HepG2 (cell line): ENCODE measurements at regions not wholly inside any gene's neighbourhood (a gene's known extent, or its start where the extent isn't known, plus 50 kb on each side); places are given as distances from the start of the nearest gene placed in this dataset.

Source experiments
- ATAC-seq: fragments of 200-7000 bp; cut with Tn5 transposase; 3 replicates; pipeline ENCODE4 v1.9.1; 2020; ENCODE audit warnings: mild to moderate bottlenecking, moderate library complexity
- BruUV-seq: library from RNA; stranded (reverse); fragments of 400-500 nt; replicated peaks from 2 replicates; lab custom pipeline; 2021; lab: Mats Ljungman, UMichigan
- CTCF ChIA-PET: fragments of 300-600 bp; formaldehyde crosslinking; extraction: SDS; loops from one replicate; lab custom pipeline; 2021; ENCODE audit warnings: low total read pairs, inconsistent platforms, low intra/inter-chr PET ratio; lab: Yijun Ruan, JAX
- POLR2A ChIA-PET: fragments of 350-600 bp; sonication (Branson Sonifier 250); formaldehyde crosslinking; loops from one replicate; lab custom pipeline; 2020; ENCODE audit warnings: antibody characterized with exemption, inconsistent platforms; lab: Yijun Ruan, JAX
- DNase-seq: peaks from one replicate; pipeline ENCODE4 v3.0.0-alpha.2; 2015; ENCODE audit warnings: low spot score
- FAIRE-seq: peaks from 3 replicates; lab custom pipeline; 2011; peaks lifted over from hg19 to GRCh38; lab: Jason Lieb, UNC
- H2AFZ ChIP-seq: one replicate; pipeline ENCODE4 v1.6.1; 2011; ENCODE audit warnings: low read length, inconsistent platforms
- H3K27ac ChIP-seq: fragments of 300-600 bp; 3 replicates; pipeline ENCODE4 v1.8.0; 2011; ENCODE audit warnings: mixed run types, mild to moderate bottlenecking, mixed read lengths, low read length, inconsistent platforms; ENCODE audit not compliant: insufficient read depth; ENCODE audit errors: extremely low read length
- H3K27me3 ChIP-seq, 2 experiments: fragments of 200-600 bp in 1 of 2; 2 replicates in 1 of 2; 3 replicates in 1 of 2; pipeline versions ENCODE4 v1.6.0 to v1.8.0; 2011; ENCODE audit warnings: low read length in 2 of 2, mild to moderate bottlenecking in 2 of 2, moderate library complexity in 2 of 2, inconsistent platforms in 1 of 2; ENCODE audit not compliant: insufficient read depth in 2 of 2, control insufficient read depth in 1 of 2
- H3K36me3 ChIP-seq, 2 experiments: fragments of 200-600 bp in 1 of 2; replicated peaks in 1 of 2; 2 replicates in 1 of 2; 3 replicates in 1 of 2; pipeline versions ENCODE4 v1.5.1 to v1.8.0; 2011; ENCODE audit warnings: low read length in 2 of 2, inconsistent platforms in 1 of 2; ENCODE audit not compliant: insufficient read depth in 2 of 2, control insufficient read depth in 1 of 2
- H3K4me1 ChIP-seq: 2 replicates; pipeline ENCODE4 v1.5.1; 2012; ENCODE audit warnings: low read length, inconsistent platforms; ENCODE audit not compliant: insufficient read depth
- H3K4me2 ChIP-seq: 2 replicates; pipeline ENCODE4 v1.6.0; 2011; ENCODE audit warnings: low read depth, low read length, inconsistent platforms
- H3K4me3 ChIP-seq, 3 experiments: fragments of 200-600 bp in 1 of 3; sonication (generic), shearing (Covaris generic) in 1 of 3; replicated peaks in 1 of 3; 2 replicates each; pipeline ENCODE4 v1.5.1; 2011 to 2016; ENCODE audit warnings: low read length in 3 of 3, inconsistent platforms in 2 of 3, low read depth in 2 of 3, mild to moderate bottlenecking in 2 of 3, control low read depth in 1 of 3, mixed read lengths in 1 of 3; ENCODE audit not compliant: insufficient read depth in 1 of 3
- H3K79me2 ChIP-seq: one replicate; pipeline ENCODE4 v1.6.1; 2011; ENCODE audit warnings: low read length, inconsistent platforms; ENCODE audit not compliant: insufficient read depth
- H3K9ac ChIP-seq: 2 replicates; pipeline ENCODE4 v1.6.0; 2011; ENCODE audit warnings: mild to moderate bottlenecking, low read depth, low read length, inconsistent platforms; ENCODE audit not compliant: insufficient read depth
- H3K9me3 ChIP-seq: 2 replicates; pipeline ENCODE4 v1.5.1; 2012; ENCODE audit warnings: mild to moderate bottlenecking, low read length
- H4K20me1 ChIP-seq: 2 replicates; pipeline ENCODE4 v1.6.0; 2011; ENCODE audit warnings: inconsistent platforms, mild to moderate bottlenecking, low read length, moderate library complexity; ENCODE audit not compliant: insufficient read depth
- FOXA3 ChIP-seq: IDR thresholded peaks from 2 replicates; pipeline ENCODE4 v1.6.1; 2016; ENCODE audit warnings: missing genetic modification reagents, missing compliant biosample characterization
- MAFF ChIP-seq: IDR thresholded peaks from 2 replicates; pipeline ENCODE4 v1.6.1; 2011; ENCODE audit warnings: low read depth, low read length, improper control_type of control experiment
- PRPF4 ChIP-seq: fragments of 200-400 bp; formaldehyde crosslinking; IDR thresholded peaks from 2 replicates; pipeline ENCODE4 v1.6.1; 2016; ENCODE audit warnings: low read length, low read depth; ENCODE audit not compliant: poor library complexity, severe bottlenecking
- SRSF4 ChIP-seq: fragments of 200-400 bp; formaldehyde crosslinking; IDR thresholded peaks from one replicate; pipeline ENCODE4 v1.6.1; 2018; ENCODE audit warnings: mild to moderate bottlenecking, low read depth, low read length, moderate library complexity; ENCODE audit not compliant: poor library complexity, severe bottlenecking
- ZBTB1 ChIP-seq: sonication (generic); formaldehyde crosslinking; IDR thresholded peaks from 2 replicates; pipeline ENCODE4 v1.4.0; 2020; ENCODE audit warnings: missing genetic modification reagents, borderline replicate concordance
- WGBS: methylation state at CpG from one replicate; pipeline ENCODE4 v1.1.6; 2017; ENCODE audit warnings: low lambda C conversion rate; 5-methylcytosine and 5-hydroxymethylcytosine counted together
- in situ Hi-C: cut with HindIII; loops from 2 replicates; pipeline ENCODE4 v1.10.0; 2017; ENCODE audit warnings: low pct_unique_long_range_greater_than_20kb; ENCODE audit not compliant: extremely low pct_ligation_motif_present
- intact Hi-C: fragments of 100-400 bp; cut with micrococcal nuclease; formaldehyde crosslinking; loops from one replicate; pipeline ENCODE4 v1.10.0; 2022; ENCODE audit not compliant: unreplicated experiment
- TF ChIP-seq, protein P1 (sequence below): sonication (generic); formaldehyde crosslinking; IDR thresholded peaks from 2 replicates; pipeline ENCODE4 v1.4.0; 2020; ENCODE audit warnings: mild to moderate bottlenecking, low read depth, missing genetic modification reagents
- TF ChIP-seq, protein P2 (sequence below): sonication (generic); formaldehyde crosslinking; IDR thresholded peaks from 2 replicates; pipeline ENCODE4 v1.4.0; 2020; ENCODE audit warnings: mild to moderate bottlenecking, missing genetic modification reagents, borderline replicate concordance
- TF ChIP-seq, protein P3 (sequence below): sonication (generic); formaldehyde crosslinking; IDR thresholded peaks from 2 replicates; pipeline ENCODE4 v1.4.0; 2020; ENCODE audit warnings: missing genetic modification reagents
- TF ChIP-seq, protein P4 (sequence below): sonication (generic); formaldehyde crosslinking; IDR thresholded peaks from 2 replicates; pipeline ENCODE4 v1.4.0; 2020; ENCODE audit warnings: mild to moderate bottlenecking, missing genetic modification reagents

DNA sequence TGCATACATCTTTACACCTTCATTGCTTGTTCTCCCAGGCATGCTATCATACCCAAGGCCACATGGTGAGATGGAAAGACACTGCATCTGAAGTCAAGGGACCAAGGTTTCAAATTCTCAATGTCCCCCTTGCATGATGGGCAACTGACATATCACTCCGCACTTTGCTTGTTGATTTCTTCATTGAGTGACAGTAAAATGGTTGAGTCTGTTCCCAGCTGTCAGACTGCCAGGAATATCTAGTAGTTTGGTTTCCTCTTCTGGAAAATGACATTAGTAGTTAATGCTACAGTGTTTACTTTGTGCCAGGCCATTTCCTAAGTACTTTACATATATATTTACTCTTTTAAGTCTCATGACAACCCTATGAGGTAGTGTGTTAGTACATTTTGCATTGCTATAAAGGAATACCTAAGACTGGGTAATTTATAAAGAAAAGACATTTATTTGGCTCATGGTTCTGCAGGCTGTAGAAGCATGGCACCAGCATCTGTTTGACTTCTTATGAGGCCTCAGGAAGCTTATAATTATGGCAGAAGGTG, 114.4 kb downstream of the PCSK1 start:
- 91% methylated on average over 1 of the region's 1 CpG for WGBS
- no peak overlapping the region for H2AFZ ChIP-seq
- no peak overlapping the region for H3K4me2 ChIP-seq
- no peak overlapping the region for H3K9ac ChIP-seq
- no peak for ATAC-seq
- H3K4me3 ChIP-seq = no peak overlapping the region
- H4K20me1 ChIP-seq = no peaks in the 10 kb centered on the region
- H3K79me2 ChIP-seq = no peaks in the 10 kb centered on the region
- H3K36me3 ChIP-seq = no peaks in the 10 kb centered on the region
- ChIA-PET CTCF (no interaction called here), POLR2A (no interaction called here)
- peaks cover 36% of the 10 kb centered on the region for H3K4me1 ChIP-seq
- no TSS peak for BruUV-seq
- no peak for FAIRE-seq
- no peaks in the 10 kb centered on the region for H3K27me3 ChIP-seq
- H3K9me3 ChIP-seq = no peaks in the 10 kb centered on the region
- intact Hi-C loops = no loop called here
- in situ Hi-C loops = no loop called here
- H3K27ac ChIP-seq = no peak overlapping the region
- no peak for TF ChIP-seq FOXA3
- TF ChIP-seq, protein P1, sequence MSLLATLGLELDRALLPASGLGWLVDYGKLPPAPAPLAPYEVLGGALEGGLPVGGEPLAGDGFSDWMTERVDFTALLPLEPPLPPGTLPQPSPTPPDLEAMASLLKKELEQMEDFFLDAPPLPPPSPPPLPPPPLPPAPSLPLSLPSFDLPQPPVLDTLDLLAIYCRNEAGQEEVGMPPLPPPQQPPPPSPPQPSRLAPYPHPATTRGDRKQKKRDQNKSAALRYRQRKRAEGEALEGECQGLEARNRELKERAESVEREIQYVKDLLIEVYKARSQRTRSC = no peak
- no peak for DNase-seq

DNA sequence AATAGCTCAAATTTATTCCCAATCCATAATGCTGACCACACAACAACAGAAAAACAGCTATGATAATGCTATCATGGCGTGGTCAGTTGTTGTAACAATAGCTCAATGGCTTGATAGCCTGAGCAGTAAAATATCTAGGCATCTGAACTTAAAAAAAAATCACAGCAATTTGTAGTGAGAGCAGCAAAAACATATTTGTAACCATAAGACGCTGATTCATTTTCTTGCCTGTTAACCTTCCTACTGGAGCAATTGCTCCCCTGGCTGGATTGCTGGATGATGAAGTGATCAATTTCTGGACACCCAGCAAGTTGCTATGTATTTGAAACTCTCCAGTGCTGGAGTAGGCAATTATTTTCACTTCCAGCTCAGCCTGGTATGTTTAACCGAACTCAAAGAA, 115.1 kb downstream of the PCSK1 start:
- Histone ChIP-seq H3K4me3 (no peak overlapping the region), H3K36me3 (no peaks in the 10 kb centered on the region), H4K20me1 (no peaks in the 10 kb centered on the region), H3K79me2 (no peaks in the 10 kb centered on the region), H3K4me2 (no peak overlapping the region), H2AFZ (no peak overlapping the region), H3K4me1 (peaks cover 32% of the 10 kb centered on the region), H3K27me3 (no peaks in the 10 kb centered on the region), H3K9ac (no peak overlapping the region), H3K9me3 (no peaks in the 10 kb centered on the region)
- no TSS peak for BruUV-seq
- DNase-seq (no peak), FAIRE-seq (no peak)
- CTCF ChIA-PET = no interaction called here
- intact Hi-C loops = no loop called here
- POLR2A ChIA-PET = no interaction called here
- TF ChIP-seq MAFF = no peak
- TF ChIP-seq ZBTB1 (CRISPR knock-in tag) = no peak
- TF ChIP-seq, protein P2, sequence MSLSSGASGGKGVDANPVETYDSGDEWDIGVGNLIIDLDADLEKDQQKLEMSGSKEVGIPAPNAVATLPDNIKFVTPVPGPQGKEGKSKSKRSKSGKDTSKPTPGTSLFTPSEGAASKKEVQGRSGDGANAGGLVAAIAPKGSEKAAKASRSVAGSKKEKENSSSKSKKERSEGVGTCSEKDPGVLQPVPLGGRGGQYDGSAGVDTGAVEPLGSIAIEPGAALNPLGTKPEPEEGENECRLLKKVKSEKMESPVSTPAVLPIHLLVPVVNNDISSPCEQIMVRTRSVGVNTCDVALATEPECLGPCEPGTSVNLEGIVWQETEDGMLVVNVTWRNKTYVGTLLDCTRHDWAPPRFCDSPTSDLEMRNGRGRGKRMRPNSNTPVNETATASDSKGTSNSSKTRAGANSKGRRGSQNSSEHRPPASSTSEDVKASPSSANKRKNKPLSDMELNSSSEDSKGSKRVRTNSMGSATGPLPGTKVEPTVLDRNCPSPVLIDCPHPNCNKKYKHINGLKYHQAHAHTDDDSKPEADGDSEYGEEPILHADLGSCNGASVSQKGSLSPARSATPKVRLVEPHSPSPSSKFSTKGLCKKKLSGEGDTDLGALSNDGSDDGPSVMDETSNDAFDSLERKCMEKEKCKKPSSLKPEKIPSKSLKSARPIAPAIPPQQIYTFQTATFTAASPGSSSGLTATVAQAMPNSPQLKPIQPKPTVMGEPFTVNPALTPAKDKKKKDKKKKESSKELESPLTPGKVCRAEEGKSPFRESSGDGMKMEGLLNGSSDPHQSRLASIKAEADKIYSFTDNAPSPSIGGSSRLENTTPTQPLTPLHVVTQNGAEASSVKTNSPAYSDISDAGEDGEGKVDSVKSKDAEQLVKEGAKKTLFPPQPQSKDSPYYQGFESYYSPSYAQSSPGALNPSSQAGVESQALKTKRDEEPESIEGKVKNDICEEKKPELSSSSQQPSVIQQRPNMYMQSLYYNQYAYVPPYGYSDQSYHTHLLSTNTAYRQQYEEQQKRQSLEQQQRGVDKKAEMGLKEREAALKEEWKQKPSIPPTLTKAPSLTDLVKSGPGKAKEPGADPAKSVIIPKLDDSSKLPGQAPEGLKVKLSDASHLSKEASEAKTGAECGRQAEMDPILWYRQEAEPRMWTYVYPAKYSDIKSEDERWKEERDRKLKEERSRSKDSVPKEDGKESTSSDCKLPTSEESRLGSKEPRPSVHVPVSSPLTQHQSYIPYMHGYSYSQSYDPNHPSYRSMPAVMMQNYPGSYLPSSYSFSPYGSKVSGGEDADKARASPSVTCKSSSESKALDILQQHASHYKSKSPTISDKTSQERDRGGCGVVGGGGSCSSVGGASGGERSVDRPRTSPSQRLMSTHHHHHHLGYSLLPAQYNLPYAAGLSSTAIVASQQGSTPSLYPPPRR = no peak
- no peak for TF ChIP-seq PRPF4
- TF ChIP-seq, protein P3, sequence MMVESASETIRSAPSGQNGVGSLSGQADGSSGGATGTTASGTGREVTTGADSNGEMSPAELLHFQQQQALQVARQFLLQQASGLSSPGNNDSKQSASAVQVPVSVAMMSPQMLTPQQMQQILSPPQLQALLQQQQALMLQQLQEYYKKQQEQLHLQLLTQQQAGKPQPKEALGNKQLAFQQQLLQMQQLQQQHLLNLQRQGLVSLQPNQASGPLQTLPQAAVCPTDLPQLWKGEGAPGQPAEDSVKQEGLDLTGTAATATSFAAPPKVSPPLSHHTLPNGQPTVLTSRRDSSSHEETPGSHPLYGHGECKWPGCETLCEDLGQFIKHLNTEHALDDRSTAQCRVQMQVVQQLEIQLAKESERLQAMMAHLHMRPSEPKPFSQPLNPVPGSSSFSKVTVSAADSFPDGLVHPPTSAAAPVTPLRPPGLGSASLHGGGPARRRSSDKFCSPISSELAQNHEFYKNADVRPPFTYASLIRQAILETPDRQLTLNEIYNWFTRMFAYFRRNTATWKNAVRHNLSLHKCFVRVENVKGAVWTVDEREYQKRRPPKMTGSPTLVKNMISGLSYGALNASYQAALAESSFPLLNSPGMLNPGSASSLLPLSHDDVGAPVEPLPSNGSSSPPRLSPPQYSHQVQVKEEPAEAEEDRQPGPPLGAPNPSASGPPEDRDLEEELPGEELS (CRISPR knock-in tag) = no peak
- TF ChIP-seq, protein P4, sequence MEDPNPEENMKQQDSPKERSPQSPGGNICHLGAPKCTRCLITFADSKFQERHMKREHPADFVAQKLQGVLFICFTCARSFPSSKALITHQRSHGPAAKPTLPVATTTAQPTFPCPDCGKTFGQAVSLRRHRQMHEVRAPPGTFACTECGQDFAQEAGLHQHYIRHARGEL (CRISPR knock-in tag) = no peak
- no peak for TF ChIP-seq SRSF4
- TF ChIP-seq, all 625 proteins: peak for 0
- ATAC-seq = no peak
- in situ Hi-C loops = no loop called here
- WGBS = 90% methylated on average over 3 of the region's 3 CpGs
- H3K27ac ChIP-seq = no peak overlapping the region
